K562 (cell line): ENCODE measurements at regions not wholly inside any gene's neighbourhood (a gene's known extent, or its start where the extent isn't known, plus 50 kb on each side); places are given as distances from the start of the nearest gene placed in this dataset.

Source experiments
- ATAC-seq: fragments of 200-7000 bp; cut with Tn5 transposase; 3 replicates; pipeline ENCODE4 v1.9.1; 2020; ENCODE audit warnings: moderate library complexity
- BruUV-seq: library from RNA; stranded (reverse); fragments of 400-500 nt; replicated peaks from 2 replicates; lab custom pipeline; 2021; lab: Mats Ljungman, UMichigan
- CTCF ChIA-PET: fragments of 300-600 bp; formaldehyde crosslinking; extraction: SDS; loops from one replicate; lab custom pipeline; 2021; ENCODE audit warnings: low intra/inter-chr PET ratio; lab: Yijun Ruan, JAX
- POLR2A ChIA-PET: fragments of 300-600, 350-650 bp; sonication (Branson Sonifier 250); formaldehyde crosslinking; extraction: SDS; loops from one replicate; lab custom pipeline; 2021; ENCODE audit warnings: antibody characterized with exemption, inconsistent platforms; lab: Yijun Ruan, JAX
- DNase-seq, 4 experiments: peaks; one replicate each; pipeline versions ENCODE4 v3.0.0 to v3.0.0-alpha.2; 2011 to 2018; ENCODE audit warnings: low spot score in 3 of 4, mixed read lengths in 3 of 4; ENCODE audit errors: extremely low read depth in 1 of 4
- FAIRE-seq: peaks from 2 replicates; lab custom pipeline; 2011; peaks lifted over from hg19 to GRCh38; lab: Jason Lieb, UNC
- H2AFZ ChIP-seq: 2 replicates; pipeline ENCODE4 v1.6.0; 2011; ENCODE audit warnings: low read depth, low read length, control low read depth, inconsistent platforms
- H3K27ac ChIP-seq: fragments of 200-600 bp; 3 replicates; pipeline ENCODE4 v1.8.0; 2011; ENCODE audit warnings: low read depth, mild to moderate bottlenecking, control low read depth, inconsistent platforms, low read length, moderate library complexity, mixed read lengths; ENCODE audit errors: extremely low read depth
- H3K27me3 ChIP-seq, 2 experiments: fragments of 300-600 bp in 1 of 2; 2 replicates in 1 of 2; 3 replicates in 1 of 2; pipeline versions ENCODE4 v1.6.0 to v1.8.0; 2011; ENCODE audit warnings: inconsistent platforms in 2 of 2, low read length in 2 of 2, mild to moderate bottlenecking in 1 of 2, mixed read lengths in 1 of 2, moderate library complexity in 1 of 2; ENCODE audit not compliant: control insufficient read depth in 2 of 2, insufficient read depth in 2 of 2
- H3K36me3 ChIP-seq: fragments of 300-600 bp; 3 replicates; pipeline ENCODE4 v1.8.0; 2011; ENCODE audit warnings: mild to moderate bottlenecking, low read length, inconsistent platforms; ENCODE audit not compliant: control insufficient read depth, insufficient read depth
- H3K4me1 ChIP-seq, 2 experiments: fragments of 200-600 bp in 1 of 2; replicated peaks in 1 of 2; 2 replicates in 1 of 2; 3 replicates in 1 of 2; pipeline versions ENCODE4 v1.5.1 to v1.8.0; 2011; ENCODE audit warnings: inconsistent platforms in 2 of 2, low read length in 2 of 2, mild to moderate bottlenecking in 1 of 2, mixed read lengths in 1 of 2, moderate library complexity in 1 of 2; ENCODE audit not compliant: control insufficient read depth in 2 of 2, insufficient read depth in 2 of 2
- H3K4me2 ChIP-seq: 2 replicates; pipeline ENCODE4 v1.6.1; 2011; ENCODE audit warnings: low read length, control low read depth, inconsistent platforms, mixed read lengths; ENCODE audit not compliant: insufficient read depth
- H3K4me3 ChIP-seq: fragments of 200-600 bp; sonication (generic), shearing (Covaris generic); 2 replicates; pipeline ENCODE4 v1.5.1; 2016; ENCODE audit warnings: control low read depth, inconsistent platforms
- H3K79me2 ChIP-seq: fragments of 200-600 bp; 3 replicates; pipeline ENCODE4 v1.8.0; 2011; ENCODE audit warnings: low read length, inconsistent platforms; ENCODE audit not compliant: control insufficient read depth, insufficient read depth
- H3K9ac ChIP-seq, 2 experiments: 2 replicates each; pipeline versions ENCODE4 v1.6.0 to v1.6.1; 2011; ENCODE audit warnings: low read depth in 2 of 2, low read length in 2 of 2, control low read depth in 1 of 2, inconsistent platforms in 1 of 2, mild to moderate bottlenecking in 1 of 2, mixed read lengths in 1 of 2; ENCODE audit not compliant: insufficient read depth in 1 of 2
- H3K9me1 ChIP-seq: one replicate; pipeline ENCODE4 v1.6.0; 2011; ENCODE audit warnings: inconsistent platforms, mild to moderate bottlenecking, low read length, moderate library complexity; ENCODE audit not compliant: control insufficient read depth, insufficient read depth
- H3K9me3 ChIP-seq: replicated peaks from 2 replicates; pipeline ENCODE4 v1.5.1; 2011; ENCODE audit warnings: low read depth, low read length, inconsistent platforms; ENCODE audit not compliant: control insufficient read depth, insufficient read depth
- H4K20me1 ChIP-seq: replicated peaks from 2 replicates; pipeline ENCODE4 v1.6.1; 2011; ENCODE audit warnings: low read length, inconsistent platforms, mixed read lengths; ENCODE audit not compliant: control insufficient read depth, insufficient read depth
- CBFB ChIP-seq: sonication (generic); formaldehyde crosslinking; IDR thresholded peaks from 2 replicates; pipeline ENCODE4 v1.4.0; 2020; ENCODE audit warnings: mild to moderate bottlenecking, missing genetic modification reagents
- MCM5 ChIP-seq: fragments of 450-650 bp; IDR thresholded peaks from 2 replicates; pipeline ENCODE4 v1.6.1; 2016; ENCODE audit warnings: low read depth
- PCBP1 ChIP-seq: fragments of 200-400 bp; formaldehyde crosslinking; IDR thresholded peaks from 2 replicates; pipeline ENCODE4 v1.6.1; 2018; ENCODE audit warnings: mild to moderate bottlenecking, low read depth, low read length; ENCODE audit not compliant: poor library complexity, severe bottlenecking
- STAT5A ChIP-seq: IDR thresholded peaks from 2 replicates; pipeline ENCODE4 v1.6.1; 2012; ENCODE audit warnings: low read length, inconsistent platforms, borderline replicate concordance
- ZFP30 ChIP-seq: fragments of 250-450 bp; sonication (Bioruptor Pico); IDR thresholded peaks from 2 replicates; pipeline ENCODE4 v1.8.0; 2022; ENCODE audit warnings: moderate library complexity, mild to moderate bottlenecking, inconsistent platforms, borderline replicate concordance
- WGBS: fragments of 100-300 bp; shearing (Covaris generic); methylation state at CpG from one replicate; pipeline ENCODE4 v1.1.6; 2016; ENCODE audit warnings: low coverage, mixed read lengths; ENCODE audit not compliant: insufficient coverage; ENCODE audit errors: missing lambda C conversion rate; 5-methylcytosine and 5-hydroxymethylcytosine counted together
- in situ Hi-C: fragments of 300-500 bp; cut with MboI; formaldehyde crosslinking; loops from 4 replicates; pipeline ENCODE4 v1.15.0; 2018; ENCODE audit warnings: inconsistent platforms, mixed read lengths
- intact Hi-C: fragments of 100-400 bp; cut with micrococcal nuclease; formaldehyde crosslinking; loops from 2 replicates; pipeline ENCODE4 v1.14.2; 2022
- TF ChIP-seq, protein P1 (sequence below): fragments of 450-650 bp; conservative IDR thresholded peaks from 2 replicates; pipeline ENCODE4 v1.6.1; 2016; ENCODE audit warnings: missing genetic modification characterization, low read depth, mild to moderate bottlenecking, missing compliant biosample characterization, moderate library complexity
- TF ChIP-seq, protein P2 (sequence below): fragments of 450-650 bp; IDR thresholded peaks from 2 replicates; pipeline ENCODE4 v1.6.1; 2016
- TF ChIP-seq, protein P3 (sequence below): fragments of 250-450 bp; sonication (Bioruptor Pico); IDR thresholded peaks from 2 replicates; pipeline ENCODE4 v1.4.0; 2020; ENCODE audit warnings: borderline replicate concordance

DNA sequence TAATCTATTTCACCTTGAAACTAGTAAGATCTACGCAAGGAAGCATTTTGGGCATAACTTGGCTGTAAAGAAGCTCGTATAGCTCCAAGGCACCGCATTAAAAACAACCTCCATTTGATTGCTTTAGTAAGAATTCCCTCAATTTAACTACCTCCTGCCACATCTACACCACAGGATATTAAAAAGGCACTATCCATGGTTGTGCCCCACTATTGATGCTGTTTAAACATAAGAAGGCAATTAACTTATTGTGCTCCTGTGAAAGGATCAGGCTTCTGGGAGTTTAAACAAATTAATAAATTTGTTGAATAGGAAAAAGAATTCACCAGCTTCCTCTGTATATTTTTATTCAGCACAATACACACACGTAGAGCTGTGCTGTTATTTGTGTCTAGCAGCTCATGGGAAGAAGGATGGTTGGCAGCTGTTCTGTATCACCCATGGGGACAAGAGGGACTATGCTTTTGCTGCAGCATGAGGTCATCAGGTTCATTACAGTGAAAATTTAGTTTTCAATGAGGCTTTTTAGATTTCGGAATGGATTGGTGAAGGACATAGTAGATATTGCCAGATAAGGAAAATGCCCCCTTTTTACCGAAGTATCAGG, 513.3 kb downstream of the HAO1 start:
- Histone ChIP-seq H3K27ac (no peak overlapping the region), H3K9me3 (0 out of 2 replicates have a peak, but pooled peaks cover 2% of the 10 kb centered on the region), H3K79me2 (no peaks in the 10 kb centered on the region), H2AFZ (no peak overlapping the region), H3K4me3 (no peak overlapping the region), H4K20me1 (no peaks in the 10 kb centered on the region), H3K9ac (no peak overlapping the region), H3K4me1 (no peaks in the 10 kb centered on the region), H3K9me1 (no peaks in the 10 kb centered on the region), H3K4me2 (no peak overlapping the region), H3K27me3 (no peaks in the 10 kb centered on the region), H3K36me3 (no peaks in the 10 kb centered on the region)
- TF ChIP-seq PCBP1 (no peak), ZFP30 (CRISPR knock-in tag) (no peak), STAT5A (no peak), CBFB (no peak), MCM5 (no peak)
- TF ChIP-seq, protein P1, sequence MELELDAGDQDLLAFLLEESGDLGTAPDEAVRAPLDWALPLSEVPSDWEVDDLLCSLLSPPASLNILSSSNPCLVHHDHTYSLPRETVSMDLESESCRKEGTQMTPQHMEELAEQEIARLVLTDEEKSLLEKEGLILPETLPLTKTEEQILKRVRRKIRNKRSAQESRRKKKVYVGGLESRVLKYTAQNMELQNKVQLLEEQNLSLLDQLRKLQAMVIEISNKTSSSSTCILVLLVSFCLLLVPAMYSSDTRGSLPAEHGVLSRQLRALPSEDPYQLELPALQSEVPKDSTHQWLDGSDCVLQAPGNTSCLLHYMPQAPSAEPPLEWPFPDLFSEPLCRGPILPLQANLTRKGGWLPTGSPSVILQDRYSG (tag), result no peak
- TF ChIP-seq, protein P2, sequence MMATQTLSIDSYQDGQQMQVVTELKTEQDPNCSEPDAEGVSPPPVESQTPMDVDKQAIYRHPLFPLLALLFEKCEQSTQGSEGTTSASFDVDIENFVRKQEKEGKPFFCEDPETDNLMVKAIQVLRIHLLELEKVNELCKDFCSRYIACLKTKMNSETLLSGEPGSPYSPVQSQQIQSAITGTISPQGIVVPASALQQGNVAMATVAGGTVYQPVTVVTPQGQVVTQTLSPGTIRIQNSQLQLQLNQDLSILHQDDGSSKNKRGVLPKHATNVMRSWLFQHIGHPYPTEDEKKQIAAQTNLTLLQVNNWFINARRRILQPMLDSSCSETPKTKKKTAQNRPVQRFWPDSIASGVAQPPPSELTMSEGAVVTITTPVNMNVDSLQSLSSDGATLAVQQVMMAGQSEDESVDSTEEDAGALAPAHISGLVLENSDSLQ, result no peak
- TF ChIP-seq, protein P3, sequence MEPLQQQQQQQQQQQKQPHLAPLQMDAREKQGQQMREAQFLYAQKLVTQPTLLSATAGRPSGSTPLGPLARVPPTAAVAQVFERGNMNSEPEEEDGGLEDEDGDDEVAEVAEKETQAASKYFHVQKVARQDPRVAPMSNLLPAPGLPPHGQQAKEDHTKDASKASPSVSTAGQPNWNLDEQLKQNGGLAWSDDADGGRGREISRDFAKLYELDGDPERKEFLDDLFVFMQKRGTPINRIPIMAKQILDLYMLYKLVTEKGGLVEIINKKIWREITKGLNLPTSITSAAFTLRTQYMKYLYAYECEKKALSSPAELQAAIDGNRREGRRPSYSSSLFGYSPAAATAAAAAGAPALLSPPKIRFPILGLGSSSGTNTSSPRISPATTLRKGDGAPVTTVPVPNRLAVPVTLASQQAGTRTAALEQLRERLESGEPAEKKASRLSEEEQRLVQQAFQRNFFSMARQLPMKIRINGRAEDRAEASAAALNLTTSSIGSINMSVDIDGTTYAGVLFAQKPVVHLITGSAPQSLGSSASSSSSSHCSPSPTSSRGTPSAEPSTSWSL, result no peak
- POLR2A ChIA-PET, result no interaction called here
- in situ Hi-C loops, result no loop called here
- no peak for DNase-seq
- CTCF ChIA-PET, result no interaction called here
- BruUV-seq, result no TSS peak
- intact Hi-C loops, result no loop called here
- FAIRE-seq, result no peak
- 0% methylated on average over 6 of the region's 6 CpGs for WGBS
- no peak for ATAC-seq
